Heart left ventricle (tissue), 13 donors: ENCODE measurements at regions not wholly inside any gene's neighbourhood (a gene's known extent, or its start where the extent isn't known, plus 50 kb on each side); places are given as distances from the start of the nearest gene placed in this dataset.

Source experiments
- CTCF ChIP-seq, 12 donors: fragments of 200-600 bp; sonication (generic) in 4 of 12; IDR thresholded peaks; one replicate each; pipeline versions ENCODE4 v1.5.0 to v1.8.0; 2018 to 2022; ENCODE audit warnings: antibody characterized with exemption in 12 of 12, mild to moderate bottlenecking in 5 of 12
- POLR2A ChIP-seq, 2 donors: fragments of 450-650 bp; IDR thresholded peaks; one replicate each; pipeline ENCODE4 v1.6.1; 2017; ENCODE audit warnings: antibody characterized with exemption in 2 of 2, mild to moderate bottlenecking in 2 of 2, moderate library complexity in 2 of 2
- donor health status: ischemic (EF 13 %, LVEDD 7.1; RV severe dilation, severe dysfunction).
- donor health status: DM: no; HTN: yes; CAD: no.
- donor health status: DM: no; HTN: no; CAD: no.
- donor health status: ischemic (EF 25% LVEDD 6.9; RV normal size, moderate dysfunction).
- donor health status: ischemic (EF 25% LVEDD 5.7; RV mildly dilated, moderate dysfunction).
- donor health status: ischemic (EF 35%, LVEDD 5.7; RV mildly dilated, moderate dysfunction).
- donor health status: nonischemic (EF 11% LVEDD 7.7; RV severe dilation, severe dysfunction).
- donor health status: DM: yes; HTN: yes; CAD: no.
- donor health status: PGD.
- donor health status: ischemic (EF 29% LVEDD 5.4; RV normal size, mild dysfunction).
- donor health status: nonischemic (EF 23%, LVEDD 6.1; RV moderate dilation, normal function).

GRCh38 chr1:90494748-90495282 lies 222.3 kb downstream of the BARHL2 start:
- TF ChIP-seq CTCF (IDR thresholded peaks at IDR 0.05) = no peak
- TF ChIP-seq POLR2A (IDR thresholded peaks at IDR 0.05) = no peak
